OCI-LY3 (cell line): ENCODE measurements at regions not wholly inside any gene's neighbourhood (a gene's known extent, or its start where the extent isn't known, plus 50 kb on each side); places are given as distances from the start of the nearest gene placed in this dataset.

Source experiments
- EZH2phosphoT487 ChIP-seq: fragments of 200-600 bp; shearing (Covaris generic); IDR thresholded peaks from 2 replicates; pipeline ENCODE4 v1.6.1; 2018; ENCODE audit warnings: antibody characterized with exemption, mixed run types, low read depth
- TF ChIP-seq, protein P1 (sequence below): fragments of 200-600, 300-600 bp; sonication (generic); IDR thresholded peaks from 2 replicates; pipeline ENCODE4 v1.5.1; 2014; ENCODE audit warnings: antibody characterized with exemption, low read length, low read depth

DNA sequence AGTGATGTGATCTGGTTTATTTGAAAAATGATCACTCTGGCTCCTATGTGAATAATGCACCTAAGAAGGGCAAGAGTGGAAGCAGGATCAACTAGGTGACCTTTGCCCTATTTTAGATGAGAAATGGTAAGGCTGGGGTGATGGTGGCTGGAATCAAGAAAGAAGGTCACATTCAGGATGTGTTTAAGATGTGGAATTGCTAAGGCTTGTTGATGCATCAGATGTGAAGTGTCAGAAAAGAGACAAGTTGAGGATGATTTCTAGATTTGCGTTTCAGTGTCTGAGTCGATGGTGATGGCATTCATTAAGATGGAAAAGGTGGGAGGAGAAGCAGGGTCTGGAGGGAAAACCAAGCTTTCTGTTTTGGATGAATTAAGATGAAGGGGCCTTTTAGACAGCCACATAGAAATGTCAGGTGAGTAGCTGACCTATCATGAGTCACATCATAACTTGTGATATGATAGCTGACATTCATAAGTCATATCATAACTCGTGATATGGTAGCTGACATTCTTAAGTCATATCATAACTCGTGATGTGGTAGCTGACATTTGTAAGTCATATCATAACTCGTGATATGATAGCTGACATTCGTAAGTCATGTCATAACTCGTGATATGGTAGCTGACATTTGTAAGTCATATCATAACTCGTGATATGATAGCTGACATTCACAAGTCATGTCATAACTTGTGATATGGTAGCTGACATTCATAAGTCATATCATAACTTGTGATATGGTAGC lies 101.2 kb upstream of the SEC11C start:
- TF ChIP-seq EZH2phosphoT487 = no peak
- TF ChIP-seq, protein P1, sequence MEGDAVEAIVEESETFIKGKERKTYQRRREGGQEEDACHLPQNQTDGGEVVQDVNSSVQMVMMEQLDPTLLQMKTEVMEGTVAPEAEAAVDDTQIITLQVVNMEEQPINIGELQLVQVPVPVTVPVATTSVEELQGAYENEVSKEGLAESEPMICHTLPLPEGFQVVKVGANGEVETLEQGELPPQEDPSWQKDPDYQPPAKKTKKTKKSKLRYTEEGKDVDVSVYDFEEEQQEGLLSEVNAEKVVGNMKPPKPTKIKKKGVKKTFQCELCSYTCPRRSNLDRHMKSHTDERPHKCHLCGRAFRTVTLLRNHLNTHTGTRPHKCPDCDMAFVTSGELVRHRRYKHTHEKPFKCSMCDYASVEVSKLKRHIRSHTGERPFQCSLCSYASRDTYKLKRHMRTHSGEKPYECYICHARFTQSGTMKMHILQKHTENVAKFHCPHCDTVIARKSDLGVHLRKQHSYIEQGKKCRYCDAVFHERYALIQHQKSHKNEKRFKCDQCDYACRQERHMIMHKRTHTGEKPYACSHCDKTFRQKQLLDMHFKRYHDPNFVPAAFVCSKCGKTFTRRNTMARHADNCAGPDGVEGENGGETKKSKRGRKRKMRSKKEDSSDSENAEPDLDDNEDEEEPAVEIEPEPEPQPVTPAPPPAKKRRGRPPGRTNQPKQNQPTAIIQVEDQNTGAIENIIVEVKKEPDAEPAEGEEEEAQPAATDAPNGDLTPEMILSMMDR = no peak
